NCI-H524 (cell line): ENCODE measurements at regions not wholly inside any gene's neighbourhood (a gene's known extent, or its start where the extent isn't known, plus 50 kb on each side); places are given as distances from the start of the nearest gene placed in this dataset.

Experiments
- DNase-seq, 2 experiments: peaks; one replicate each; lab custom pipeline; 2025; lab: John Stamatoyannopoulos, UW

DNA sequence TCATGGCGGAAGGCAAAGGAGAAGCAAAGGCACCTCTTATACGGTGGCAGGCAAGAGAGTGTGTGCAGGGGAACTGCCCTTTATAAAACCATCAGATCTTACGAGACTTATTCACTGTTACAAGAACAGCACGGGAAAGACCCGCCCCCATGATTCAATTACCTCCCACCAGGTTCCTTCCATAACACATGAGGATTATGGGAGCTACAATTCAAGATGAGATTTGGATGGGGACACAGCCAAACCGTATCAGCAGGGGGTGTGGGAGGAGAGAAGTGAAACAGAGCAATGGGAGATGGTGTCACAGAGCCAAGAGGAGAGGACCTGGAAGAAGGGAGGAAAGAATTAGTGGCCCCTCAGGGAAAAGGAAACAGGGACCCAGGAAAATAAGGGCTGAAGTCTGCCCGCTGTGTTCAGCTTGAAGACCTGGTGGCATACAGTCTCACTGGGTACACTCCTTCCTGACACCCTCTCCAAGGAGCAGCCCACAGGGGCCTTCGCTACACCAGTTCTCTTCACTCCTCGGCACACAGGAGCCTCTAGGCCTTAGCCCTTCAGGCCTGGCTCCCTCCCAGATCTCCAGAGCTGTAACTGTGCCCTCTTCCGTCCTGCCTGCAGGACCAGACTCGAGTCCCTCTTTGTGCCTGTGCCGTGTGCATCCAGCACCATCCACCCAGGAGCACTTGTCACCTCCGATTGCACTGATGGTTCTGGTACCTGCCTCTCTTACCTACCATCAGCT, 262.1 kb downstream of the EIPR1 start:
- DNase-seq, result no peak

DNA sequence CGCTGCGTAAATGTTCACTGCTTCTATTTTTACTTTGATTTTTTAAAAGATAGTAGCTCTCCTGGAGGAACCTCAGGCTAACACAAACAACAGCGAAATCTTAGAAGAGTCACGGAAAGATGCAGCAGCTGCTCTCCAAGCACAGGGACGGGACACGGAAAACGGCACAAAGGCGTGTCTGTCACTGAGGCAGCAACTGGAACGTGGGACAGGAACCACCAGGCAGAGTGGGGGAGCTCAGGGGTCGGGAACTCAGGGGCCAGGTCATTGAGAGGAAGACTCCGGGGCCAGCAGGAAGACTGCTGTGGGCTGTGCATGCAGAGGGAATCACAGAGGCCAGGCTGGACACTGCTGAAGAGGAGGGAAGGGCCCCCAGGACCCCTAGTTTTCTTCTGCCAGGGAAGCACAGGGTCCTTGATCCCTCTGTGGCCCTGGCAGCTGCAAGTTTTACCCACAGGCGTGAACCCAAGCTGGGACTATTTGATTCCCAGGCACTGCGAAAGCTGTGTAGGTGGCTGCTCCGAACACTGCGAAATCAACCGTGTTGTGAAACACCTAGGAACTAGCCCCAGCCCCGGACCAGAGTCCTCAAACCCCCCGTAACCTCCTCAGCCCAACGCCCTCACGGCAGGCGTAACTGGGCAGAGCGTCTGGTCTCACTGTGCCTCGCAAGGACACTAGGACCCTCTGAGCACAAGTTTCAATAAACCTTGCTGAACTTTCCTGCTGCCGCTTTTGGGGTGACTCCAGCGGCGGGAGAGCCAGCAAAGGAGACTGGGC, 263.0 kb downstream of the EIPR1 start:
- no peak for DNase-seq

DNA sequence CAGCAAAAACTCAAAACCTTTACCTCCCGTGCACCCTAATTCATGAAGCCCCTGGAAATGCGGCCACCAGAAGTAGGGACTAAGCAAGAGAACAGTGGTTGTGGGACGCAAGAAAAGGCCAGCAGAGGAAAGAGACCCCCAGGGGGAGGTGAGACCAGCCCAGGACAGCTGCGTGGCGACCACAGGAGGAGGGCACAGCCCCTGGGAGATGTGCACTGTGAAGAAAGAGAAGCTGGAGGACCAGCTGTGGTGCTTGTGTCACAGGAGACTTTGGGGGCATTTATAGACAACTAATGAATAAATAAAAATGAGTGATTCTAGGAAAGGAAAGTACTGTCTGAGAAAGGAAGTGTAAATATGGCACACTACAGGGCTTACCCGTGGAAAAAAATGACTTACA, 263.8 kb downstream of the EIPR1 start:
- DNase-seq, result no peak

DNA sequence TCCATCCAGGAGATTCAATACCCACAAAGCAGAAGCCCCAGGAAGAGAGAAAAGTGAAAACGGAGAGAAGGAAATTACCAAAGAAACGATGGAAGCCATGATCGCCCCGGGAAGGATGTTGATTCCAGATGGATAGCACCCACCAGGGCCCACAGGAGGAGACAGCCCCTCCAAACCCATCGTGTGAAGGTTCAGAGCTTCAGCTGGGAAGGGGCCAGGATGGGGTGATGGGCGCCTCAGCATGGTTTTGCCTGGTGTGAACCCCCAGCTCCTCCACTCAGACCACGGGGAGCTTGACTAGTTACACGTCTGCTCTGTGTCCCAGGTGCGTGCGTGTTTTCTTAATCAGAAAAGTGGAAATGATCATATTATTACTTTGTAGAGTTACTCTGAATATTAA, 264.5 kb downstream of the EIPR1 start:
- no peak for DNase-seq

DNA sequence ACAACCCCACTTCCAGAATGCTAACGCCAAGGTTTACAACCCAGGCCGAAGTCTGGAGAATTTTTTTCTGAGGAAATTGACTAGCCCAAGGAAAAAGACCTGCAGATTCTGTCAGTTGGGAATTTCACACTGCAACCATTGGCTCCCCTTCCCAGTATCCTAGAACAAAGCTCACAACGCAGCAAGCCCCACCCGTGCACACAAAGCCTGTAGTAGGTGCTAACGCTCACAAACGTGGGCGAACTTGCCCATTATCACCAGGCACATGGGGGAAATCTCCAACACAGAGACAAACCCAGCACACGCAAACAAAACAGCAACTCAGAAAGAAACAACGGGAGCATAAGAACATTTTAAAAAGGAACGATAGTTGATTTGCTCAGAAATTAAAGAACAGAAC, 265.1 kb downstream of the EIPR1 start:
- DNase-seq, result no peak

DNA sequence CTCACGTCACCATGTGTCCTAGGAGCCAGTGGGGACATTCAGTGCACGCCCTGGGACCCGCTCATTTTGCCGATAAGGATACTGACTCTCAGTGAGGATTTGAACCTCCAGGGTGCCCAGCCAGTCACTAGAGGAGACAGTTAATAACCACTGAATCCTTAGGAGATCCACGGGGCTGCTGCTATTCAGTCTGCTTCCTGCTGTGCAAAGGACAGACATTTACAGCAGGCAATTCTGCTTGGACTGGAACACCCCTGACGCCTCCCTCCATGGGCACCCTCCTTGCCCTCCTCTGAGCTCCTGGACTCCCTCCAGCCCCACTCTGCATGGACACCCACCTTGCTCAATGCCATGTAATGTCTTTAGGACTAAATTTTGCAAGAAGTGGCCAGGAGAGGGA, 265.5 kb downstream of the EIPR1 start:
- no peak for DNase-seq

DNA sequence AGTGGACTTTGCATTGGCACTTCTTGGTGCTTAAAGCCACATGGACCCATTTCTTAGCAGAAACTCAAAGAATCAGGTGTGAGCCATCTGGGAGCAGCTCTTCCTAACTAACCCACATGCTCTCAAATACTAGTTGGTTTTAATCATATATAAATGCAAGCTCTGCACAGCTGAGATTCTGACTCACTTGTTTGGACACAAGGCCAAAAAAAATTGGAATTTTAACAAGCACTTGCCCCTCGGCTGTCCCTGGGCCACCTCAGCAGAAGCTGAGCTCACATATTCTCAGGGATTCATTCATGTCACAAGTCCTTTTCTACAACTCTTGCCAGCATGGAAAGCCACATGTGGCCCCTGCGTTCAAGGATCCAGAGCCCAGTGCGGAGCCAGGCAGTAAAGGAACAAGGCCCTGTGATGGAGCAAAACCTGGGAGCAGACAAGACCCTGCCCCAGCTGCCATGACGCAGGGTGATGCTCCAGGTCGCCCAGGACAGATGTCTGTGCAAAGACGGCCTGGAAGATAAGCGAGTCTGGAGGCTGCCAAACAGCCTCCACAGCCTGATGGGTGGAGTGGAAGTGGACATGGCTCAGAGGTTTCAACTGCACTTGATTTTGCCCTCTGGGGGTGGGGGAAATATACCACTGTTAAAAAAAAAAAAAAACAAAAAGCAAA, 266.5 kb downstream of the EIPR1 start:
- DNase-seq, result no peak

DNA sequence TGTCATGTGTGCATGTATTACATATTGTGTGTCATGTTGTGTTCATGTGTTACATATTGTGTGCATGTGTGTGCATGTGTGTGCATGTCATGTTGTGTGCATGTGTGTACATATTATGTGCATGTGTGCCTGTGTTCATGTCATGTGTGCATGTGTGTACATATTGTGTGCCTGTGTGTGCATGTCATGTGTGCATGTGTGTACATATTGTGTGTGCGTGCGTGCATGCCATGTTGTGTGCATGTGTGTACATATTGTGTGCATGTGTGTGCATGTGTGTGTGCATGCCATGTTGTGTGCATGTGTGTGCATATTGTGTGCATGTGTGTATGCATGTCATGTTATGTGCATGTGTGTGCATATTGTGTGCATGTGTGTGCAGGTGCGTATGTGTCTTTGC, 267.1 kb downstream of the EIPR1 start:
- no peak for DNase-seq

DNA sequence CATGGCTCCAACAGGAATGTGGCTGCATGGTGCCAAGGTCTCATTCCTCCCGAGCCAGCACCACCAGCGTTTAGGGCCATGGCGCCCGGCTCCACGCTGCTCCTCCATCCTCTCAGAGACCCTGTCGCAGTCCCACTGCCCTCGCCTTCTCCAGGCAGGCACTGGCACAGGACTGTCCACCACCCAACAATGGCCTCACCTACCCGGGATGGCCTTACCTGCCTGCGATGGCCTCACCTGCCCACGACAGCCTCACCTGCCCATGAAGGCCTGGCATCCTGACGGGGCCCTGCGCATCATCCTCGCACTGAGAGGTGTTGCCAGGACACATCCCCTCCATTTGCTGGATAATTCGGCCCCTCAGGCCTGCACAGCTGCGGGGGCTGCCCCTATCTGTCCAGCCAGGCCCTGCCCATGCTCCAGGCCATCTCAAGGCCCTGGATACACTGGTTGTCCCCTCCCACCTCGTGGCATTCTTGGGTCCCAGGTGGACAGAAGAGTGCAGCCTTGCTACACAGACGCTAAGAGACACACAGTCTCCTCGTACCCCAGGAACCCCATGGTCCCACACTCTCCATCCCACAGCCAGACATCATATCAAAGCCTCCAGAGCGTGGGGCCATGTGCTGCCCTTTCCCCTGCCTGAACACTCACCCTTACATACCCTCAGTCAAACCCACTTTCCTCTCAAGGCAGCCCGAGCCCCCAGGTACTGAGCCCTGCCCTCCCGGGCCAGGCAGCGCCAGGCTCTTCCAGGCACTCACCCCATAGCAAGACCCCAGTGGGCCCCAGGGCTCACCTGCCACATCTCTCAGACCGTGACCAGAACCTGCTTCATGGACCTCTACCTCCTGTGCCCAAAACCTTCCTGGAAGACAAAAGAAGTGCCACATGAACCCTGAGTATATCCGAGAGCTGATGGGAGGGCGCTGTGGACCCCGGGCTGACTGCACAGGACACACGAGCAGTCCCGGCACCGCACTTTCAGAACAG, 268.6 kb downstream of the EIPR1 start:
- no peak for DNase-seq

DNA sequence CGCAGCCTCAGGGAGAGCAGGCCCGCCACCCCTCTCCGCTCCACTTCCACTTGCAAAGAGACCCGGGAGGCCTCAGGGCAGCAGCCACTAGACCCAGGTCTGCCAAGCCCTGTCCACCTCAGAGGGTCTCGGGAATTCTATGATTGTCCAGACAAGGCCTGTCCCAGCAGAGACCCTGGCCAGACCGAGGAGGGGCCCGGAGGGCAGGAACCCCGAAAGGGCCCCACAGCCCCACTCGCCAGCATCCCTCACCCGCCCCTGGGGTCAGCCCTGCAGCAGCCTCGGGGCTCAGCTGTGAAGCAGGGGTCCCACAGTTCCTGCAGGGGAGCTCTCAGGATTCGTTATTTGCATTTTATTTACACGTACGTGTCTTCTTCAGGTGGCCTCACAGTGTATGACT, 269.5 kb downstream of the EIPR1 start:
- DNase-seq, result no peak

DNA sequence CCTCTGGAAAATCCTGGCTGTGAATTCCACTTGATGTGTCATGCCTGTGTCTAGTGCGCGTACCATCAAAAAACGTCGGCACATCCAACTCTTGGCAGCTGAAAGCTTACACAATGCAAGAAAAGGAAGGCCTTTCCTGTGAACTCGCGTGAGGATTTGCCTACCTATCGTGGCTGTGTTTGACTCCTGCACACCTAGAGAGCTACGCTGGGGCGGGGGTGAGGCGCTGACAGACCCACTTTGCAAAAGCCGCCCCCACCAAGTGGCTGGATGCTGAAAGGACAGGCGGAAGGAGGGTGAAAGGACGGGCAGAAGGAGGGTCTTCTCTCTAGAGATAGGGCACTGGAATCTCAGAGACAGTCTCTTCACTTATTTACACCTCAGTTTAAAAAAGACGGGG, 270.1 kb downstream of the EIPR1 start:
- no peak for DNase-seq

DNA sequence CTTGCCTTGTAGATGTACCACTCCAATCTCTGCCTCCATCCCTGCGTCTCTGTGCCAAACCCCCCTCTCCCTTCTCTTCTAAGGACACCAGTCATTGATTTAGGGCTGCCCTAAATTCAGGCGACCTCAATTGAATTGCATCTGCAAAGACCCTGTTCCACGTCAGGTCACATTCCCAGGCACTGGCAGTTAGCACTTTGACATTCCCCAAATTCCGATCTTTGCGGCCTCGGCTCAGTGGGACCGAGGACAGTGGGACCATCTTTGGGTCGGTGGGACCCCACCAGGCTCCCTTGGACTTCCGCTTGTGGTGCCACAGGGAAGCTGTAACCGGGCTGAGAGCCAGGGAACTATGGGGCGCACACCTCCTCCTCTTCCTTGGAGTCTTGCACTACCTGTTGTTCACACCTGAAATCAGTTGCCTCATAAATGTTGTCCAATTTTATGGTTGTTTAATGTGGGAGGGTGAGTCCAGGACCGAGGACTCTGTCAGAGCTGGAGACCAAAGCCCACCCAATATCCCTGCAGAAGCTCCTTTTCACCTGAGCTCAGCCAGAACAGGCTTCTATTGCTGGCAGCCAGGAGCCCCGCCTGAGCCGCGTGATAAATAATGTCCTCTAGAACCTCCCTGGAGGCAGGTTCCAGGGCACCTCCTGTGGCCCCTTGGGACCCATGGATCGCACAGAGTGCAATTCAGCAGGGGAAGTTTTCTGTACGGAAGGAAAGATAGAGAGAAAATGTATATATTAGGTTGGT, 271.6 kb downstream of the EIPR1 start:
- DNase-seq, result no peak

DNA sequence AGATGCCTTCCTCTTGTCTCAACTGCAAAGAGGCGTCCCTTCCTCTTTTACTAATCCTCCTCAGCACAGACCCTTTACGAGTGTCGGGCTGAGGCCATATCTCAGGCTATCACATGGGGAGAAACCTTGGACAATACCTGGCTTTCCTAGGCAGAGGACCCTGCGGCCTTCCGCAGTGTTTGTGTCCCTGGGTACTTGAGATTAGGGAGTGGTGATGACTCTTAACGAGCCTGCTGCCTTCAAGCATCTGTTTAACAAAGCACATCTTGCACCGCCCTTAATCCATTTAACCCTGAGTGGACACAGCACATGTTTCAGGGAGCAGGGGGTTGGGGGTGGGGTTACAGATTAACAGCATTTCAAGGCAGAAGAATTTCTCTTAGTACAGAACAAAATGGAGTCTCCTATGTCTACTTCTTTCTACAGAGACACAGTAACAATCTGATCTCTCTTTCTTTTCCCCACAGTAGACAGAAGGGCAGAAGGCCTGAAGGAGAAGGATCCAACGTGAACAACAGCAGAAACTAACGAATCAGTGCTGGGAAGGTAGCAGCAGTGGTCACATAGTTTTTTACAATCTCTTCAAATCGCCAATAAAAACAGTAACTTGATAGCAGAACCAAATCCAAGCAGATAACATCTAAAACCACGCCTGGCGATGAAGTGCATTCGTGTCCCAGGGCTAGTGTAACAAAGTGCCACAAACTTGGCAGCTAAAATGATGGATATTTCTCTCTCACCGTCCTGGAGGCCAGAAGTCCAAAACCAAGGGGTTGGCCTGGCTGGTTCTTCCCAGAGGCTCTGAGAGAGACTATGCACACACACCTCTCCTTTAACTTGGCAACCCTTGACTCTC, 272.4 kb downstream of the EIPR1 start:
- DNase-seq, result peak; percentile 67 to 87

DNA sequence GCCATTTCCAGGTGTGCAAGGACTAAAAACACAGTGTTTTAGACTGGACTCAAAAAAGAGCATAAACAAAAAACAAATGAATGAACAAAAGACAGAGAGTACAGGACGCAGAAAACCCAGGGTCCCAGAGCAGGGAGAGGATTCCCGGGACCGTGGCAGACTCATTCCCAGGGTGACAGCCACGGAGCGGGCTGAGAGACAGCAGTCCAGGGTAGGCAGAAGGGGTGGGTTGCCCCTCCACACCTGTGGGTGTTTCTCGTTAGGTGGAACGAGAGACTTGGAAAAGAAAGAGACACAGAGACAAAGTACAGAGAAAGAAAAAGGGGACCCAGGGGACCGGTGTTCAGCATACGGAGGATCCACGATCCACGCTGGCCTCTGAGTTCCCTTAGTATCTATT, 273.4 kb downstream of the EIPR1 start:
- DNase-seq, result no peak

DNA sequence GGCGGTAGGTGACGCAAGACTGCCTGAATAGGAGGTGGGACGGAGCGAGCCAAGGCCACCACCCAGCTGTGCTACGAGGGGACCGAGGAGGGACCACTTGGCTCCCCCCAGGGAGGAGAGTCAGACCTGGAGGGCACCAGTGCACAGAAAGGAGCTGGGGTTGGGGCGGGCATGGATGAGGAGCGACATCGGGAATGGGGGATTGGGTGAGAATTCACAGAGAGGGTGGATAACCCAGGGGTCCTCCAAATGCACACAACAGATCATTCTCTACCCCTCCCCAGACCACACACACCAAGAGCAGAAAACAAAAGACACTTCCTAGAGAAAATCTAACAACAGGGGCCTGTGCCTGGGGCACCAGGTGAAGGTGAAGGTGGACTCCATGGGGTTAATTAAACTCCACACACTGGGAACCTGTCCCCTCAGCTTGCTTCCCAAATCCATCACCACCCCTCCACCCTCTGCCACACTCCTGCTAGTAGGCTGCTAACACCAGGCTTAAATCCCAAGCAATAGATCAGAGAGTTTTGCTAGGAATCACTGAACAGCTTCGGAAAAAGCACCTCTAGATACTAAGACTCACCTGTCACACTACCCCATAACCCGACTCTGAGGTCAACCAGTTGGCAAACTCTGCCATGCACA, 274.6 kb downstream of the EIPR1 start:
- no peak for DNase-seq

DNA sequence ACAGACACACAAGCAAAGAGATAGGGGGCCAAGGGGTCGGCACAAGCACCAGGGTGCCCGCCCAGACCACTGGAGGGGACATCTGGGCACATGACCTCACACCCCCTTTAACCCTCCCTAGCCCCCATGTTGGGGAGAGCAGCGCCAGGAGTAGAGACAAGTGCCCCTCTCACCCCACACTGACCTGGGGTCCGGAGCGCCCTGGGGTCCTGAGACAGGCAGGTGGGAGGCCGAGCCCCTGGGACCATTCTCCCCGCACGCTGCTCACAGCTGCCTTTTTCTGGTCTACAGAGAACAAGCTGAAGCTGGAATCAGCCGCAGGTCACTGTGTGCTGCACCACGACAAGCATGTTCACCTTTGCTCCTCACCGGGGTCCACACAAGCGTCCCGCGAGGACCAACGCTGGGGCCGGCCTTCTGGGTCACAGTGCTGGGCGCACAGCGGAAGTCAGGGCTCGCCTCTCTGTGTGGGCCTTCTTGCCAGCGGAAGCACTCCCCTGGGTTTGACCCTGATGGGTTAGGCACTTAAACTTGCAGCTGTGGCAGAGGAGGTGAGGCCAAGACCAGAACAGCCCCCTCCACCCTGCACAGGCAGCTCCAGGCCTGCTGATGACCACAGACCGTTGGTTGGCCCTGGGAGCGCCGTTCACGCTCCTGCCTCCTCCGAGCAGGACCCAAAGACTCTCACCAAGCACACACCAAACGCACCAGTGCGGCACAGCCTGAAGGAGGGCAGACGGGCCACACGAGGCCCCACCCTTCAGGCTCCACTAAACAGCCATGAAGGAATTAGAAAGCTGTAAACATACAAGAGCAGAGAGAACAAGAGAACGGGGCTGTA, 275.3 kb downstream of the EIPR1 start:
- DNase-seq, result no peak

DNA sequence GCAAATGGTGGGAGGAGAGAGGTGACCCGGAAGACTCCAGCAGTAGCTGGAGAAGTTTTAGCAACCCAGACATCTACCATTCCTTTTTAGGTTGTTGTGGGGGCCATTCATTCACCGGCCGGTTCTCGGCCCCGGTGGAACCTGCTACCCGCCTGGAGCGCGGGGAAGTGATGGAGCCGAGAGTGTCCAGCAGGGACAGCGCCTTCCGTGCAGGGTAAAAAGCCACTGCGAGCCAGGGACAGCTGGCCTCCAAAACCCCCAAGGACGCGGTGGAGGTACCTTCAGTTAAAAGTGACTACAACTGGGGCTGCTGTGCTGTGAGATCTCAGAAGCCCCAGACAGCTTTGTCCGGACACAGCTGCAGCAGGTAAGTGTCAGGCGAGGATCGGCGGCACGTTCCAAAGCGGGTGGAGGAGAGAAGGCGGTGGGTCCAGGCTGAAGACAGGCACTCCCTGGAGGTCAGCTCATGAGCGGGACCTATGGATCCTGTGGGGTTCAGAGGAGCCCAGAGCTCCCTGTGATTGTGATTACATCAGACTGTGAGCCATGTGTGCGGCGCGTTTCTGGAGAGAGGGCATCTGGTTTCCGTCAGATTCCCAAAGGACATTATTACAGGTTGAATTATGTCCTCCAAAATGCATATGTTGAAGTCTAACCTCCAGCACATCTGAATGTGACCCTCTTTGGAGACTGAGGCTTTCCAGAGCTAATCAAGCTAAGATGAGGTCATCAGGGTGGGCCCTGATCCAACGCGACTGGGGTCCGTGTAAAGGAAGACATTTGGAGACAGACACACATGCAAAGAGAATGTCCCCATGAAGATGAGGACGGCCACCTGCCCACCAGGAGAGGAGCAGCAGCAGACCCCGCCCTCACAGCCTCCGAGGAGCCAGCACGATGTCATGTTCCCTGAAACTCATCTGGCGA, 276.3 kb downstream of the EIPR1 start:
- no peak for DNase-seq

DNA sequence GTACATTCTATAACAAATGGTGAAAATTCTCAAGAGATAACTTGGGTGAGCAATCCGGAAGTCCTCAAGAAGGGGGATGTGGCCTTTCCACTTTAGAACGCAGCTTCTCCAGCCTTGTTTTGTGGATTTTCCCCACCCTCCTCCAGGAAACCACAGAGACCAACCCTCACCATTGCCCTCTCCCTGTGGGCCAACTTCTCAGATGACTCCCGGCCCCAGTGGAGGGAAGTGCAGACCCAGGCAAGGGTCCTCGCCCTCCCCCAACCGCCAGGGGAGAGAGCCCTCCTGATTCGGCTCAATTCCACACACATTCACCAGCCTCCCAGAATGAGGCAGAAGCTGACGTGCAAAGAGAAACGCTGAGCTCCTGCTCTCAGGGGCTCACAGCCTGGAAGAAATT, 277.2 kb downstream of the EIPR1 start:
- no peak for DNase-seq
